ENCODE measurements at regions not wholly inside any gene's neighbourhood (a gene's known extent, or its start where the extent isn't known, plus 50 kb on each side); places are given as distances from the start of the nearest gene placed in this dataset.

DNA sequence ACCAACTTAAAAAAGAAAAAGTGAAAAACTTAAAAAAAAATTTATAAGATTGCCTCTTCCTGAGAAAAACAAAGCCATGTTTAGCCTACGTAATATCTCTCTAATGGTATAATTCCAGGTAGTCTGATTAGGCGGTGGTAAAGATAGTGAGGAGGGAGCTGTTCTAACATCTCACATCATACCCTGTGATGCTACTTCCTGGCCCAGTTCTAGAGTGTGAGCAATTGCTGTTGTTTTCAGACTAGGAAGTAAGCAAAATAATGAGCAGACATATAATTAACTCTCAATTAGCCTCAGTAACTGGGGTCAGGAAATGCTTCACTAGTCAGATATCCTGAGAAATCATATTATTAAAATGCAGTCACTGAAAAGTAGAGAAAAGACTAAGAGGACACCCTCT, 113.9 kb downstream of the PHLDA1 start:
- Histone ChIP-seq H3K27me3 (ENCODE audit: control insufficient read depth in 2 of 2, insufficient read depth in 2 of 2, low read length in 2 of 2) (no peaks in the 10 kb centered on the region), H3K4me2 (ENCODE audit: insufficient read depth, low read length) (no peak overlapping the region), H3K4me3 (no peak overlapping the region), H3K36me3 (ENCODE audit: control insufficient read depth, insufficient read depth, low read length) (no peaks in the 10 kb centered on the region), H3K9me1 (ENCODE audit: control insufficient read depth, insufficient read depth, low read length) (no peaks in the 10 kb centered on the region), H3K27ac (ENCODE audit: extremely low read depth, low read depth, low read length) (no peak overlapping the region), H2AFZ (ENCODE audit: low read depth, low read length) (no peak overlapping the region), H3K79me2 (ENCODE audit: control insufficient read depth, insufficient read depth, low read length) (no peaks in the 10 kb centered on the region), H3K9me3 (replicated peaks; ENCODE audit: control insufficient read depth, insufficient read depth, low read depth, low read length) (no peaks in the 10 kb centered on the region), H4K20me1 (replicated peaks; ENCODE audit: control insufficient read depth, insufficient read depth, low read length) (no peaks in the 10 kb centered on the region), H3K4me1 (replicated peaks in 1 of 2; ENCODE audit: control insufficient read depth in 2 of 2, insufficient read depth in 2 of 2, low read length in 2 of 2) (peaks cover 0 to 5% of the 10 kb centered on the region in 2 experiments; a peak in 2 of 5 replicates), H3K9ac (ENCODE audit: insufficient read depth in 1 of 2, low read depth in 2 of 2, low read length in 2 of 2) (no peak overlapping the region)
- in situ Hi-C loops (cut with MboI) (no loop called here), intact Hi-C loops (cut with micrococcal nuclease) (no loop called here)
- 77% methylated on average over 2 of the region's 2 CpGs for WGBS (ENCODE audit: insufficient coverage, low coverage, missing lambda C conversion rate)
- POLR2A ChIA-PET: interaction anchor here (1.6 kb wide), 1 partner anchor 16 kb away, joined by 5 read pairs; no protein-coding TSS in a partner anchor
- DNase-seq (ENCODE audit: extremely low read depth in 1 of 4, low spot score in 3 of 4): no peak
- no peak for FAIRE-seq
- CTCF ChIA-PET (ENCODE audit: low intra/inter-chr PET ratio): no interaction called here
- no peak for ATAC-seq
- TF ChIP-seq ZNF232 (CRISPR knock-in tag; IDR thresholded peaks at IDR 0.05) (no peak), NR3C1 (CRISPR knock-in tag; IDR thresholded peaks at IDR 0.05) (no peak), PTRF (tag; IDR thresholded peaks at IDR 0.05) (no peak), SPI1 (IDR thresholded peaks at IDR 0.05; ENCODE audit: borderline replicate concordance, low read depth, low read length) (no peak), MXI1 (IDR thresholded peaks at IDR 0.05; ENCODE audit: low read depth, low read length) (no peak), ZNF57 (CRISPR knock-in tag; IDR thresholded peaks at IDR 0.05) (no peak), TOE1 (IDR thresholded peaks at IDR 0.05; ENCODE audit: borderline replicate concordance) (no peak), TOE1 (CRISPR knock-in tag; IDR thresholded peaks at IDR 0.05; ENCODE audit: borderline replicate concordance, low read depth) (no peak), NFIX (CRISPR knock-in tag; IDR thresholded peaks at IDR 0.05; ENCODE audit: low read depth) (no peak), DPF2 (IDR thresholded peaks at IDR 0.05) (no peak), GATAD2B (IDR thresholded peaks at IDR 0.05; ENCODE audit: borderline replicate concordance) (no peak), KLF1 (tag; IDR thresholded peaks at IDR 0.05) (no peak), NFATC3 (IDR thresholded peaks at IDR 0.05) (no peak)
- TF ChIP-seq, protein P1, sequence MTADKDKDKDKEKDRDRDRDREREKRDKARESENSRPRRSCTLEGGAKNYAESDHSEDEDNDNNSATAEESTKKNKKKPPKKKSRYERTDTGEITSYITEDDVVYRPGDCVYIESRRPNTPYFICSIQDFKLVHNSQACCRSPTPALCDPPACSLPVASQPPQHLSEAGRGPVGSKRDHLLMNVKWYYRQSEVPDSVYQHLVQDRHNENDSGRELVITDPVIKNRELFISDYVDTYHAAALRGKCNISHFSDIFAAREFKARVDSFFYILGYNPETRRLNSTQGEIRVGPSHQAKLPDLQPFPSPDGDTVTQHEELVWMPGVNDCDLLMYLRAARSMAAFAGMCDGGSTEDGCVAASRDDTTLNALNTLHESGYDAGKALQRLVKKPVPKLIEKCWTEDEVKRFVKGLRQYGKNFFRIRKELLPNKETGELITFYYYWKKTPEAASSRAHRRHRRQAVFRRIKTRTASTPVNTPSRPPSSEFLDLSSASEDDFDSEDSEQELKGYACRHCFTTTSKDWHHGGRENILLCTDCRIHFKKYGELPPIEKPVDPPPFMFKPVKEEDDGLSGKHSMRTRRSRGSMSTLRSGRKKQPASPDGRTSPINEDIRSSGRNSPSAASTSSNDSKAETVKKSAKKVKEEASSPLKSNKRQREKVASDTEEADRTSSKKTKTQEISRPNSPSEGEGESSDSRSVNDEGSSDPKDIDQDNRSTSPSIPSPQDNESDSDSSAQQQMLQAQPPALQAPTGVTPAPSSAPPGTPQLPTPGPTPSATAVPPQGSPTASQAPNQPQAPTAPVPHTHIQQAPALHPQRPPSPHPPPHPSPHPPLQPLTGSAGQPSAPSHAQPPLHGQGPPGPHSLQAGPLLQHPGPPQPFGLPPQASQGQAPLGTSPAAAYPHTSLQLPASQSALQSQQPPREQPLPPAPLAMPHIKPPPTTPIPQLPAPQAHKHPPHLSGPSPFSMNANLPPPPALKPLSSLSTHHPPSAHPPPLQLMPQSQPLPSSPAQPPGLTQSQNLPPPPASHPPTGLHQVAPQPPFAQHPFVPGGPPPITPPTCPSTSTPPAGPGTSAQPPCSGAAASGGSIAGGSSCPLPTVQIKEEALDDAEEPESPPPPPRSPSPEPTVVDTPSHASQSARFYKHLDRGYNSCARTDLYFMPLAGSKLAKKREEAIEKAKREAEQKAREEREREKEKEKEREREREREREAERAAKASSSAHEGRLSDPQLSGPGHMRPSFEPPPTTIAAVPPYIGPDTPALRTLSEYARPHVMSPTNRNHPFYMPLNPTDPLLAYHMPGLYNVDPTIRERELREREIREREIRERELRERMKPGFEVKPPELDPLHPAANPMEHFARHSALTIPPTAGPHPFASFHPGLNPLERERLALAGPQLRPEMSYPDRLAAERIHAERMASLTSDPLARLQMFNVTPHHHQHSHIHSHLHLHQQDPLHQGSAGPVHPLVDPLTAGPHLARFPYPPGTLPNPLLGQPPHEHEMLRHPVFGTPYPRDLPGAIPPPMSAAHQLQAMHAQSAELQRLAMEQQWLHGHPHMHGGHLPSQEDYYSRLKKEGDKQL (CRISPR knock-in tag; IDR thresholded peaks at IDR 0.05; ENCODE audit: borderline replicate concordance): no peak
- BruUV-seq (replicated peaks): no TSS peak
